H1 (cell line): ENCODE measurements at regions not wholly inside any gene's neighbourhood (a gene's known extent, or its start where the extent isn't known, plus 50 kb on each side); places are given as distances from the start of the nearest gene placed in this dataset.

Experiments used
- CTCF ChIA-PET: fragments of 300-600 bp; sonication (Branson Sonifier 250); formaldehyde crosslinking; loops from one replicate; lab custom pipeline; 2021; ENCODE audit not compliant: partially characterized antibody; lab: Charles Lee
- POLR2A ChIA-PET: fragments of 300-600 bp; sonication (Branson Sonifier 250); formaldehyde crosslinking; loops from one replicate; lab custom pipeline; 2021; ENCODE audit warnings: inconsistent platforms; ENCODE audit not compliant: partially characterized antibody; lab: Charles Lee
- DNase-seq, 2 experiments: peaks; one replicate each; pipeline versions ENCODE4 v3.0.0 to v3.0.0-alpha.2; 2010 to 2022; ENCODE audit warnings: low spot score in 2 of 2, low read depth in 1 of 2, mixed read lengths in 1 of 2
- FAIRE-seq: peaks from 2 replicates; lab custom pipeline; 2011; peaks lifted over from hg19 to GRCh38; lab: Jason Lieb, UNC
- H2AFZ ChIP-seq: 2 replicates; pipeline ENCODE4 v1.8.1; 2012; ENCODE audit warnings: low read length, inconsistent platforms
- H2AK5ac ChIP-seq: 2 replicates; pipeline ENCODE4 v1.6.1; 2013; ENCODE audit warnings: low read depth, low read length
- H2BK120ac ChIP-seq: replicated peaks from 2 replicates; pipeline ENCODE3; 2013; ENCODE audit warnings: low read depth, low read length, inconsistent platforms
- H2BK12ac ChIP-seq: 2 replicates; pipeline ENCODE4 v1.6.1; 2013; ENCODE audit warnings: low read depth, low read length
- H2BK15ac ChIP-seq: 2 replicates; pipeline ENCODE4 v1.6.1; 2013; ENCODE audit warnings: low read length
- H2BK20ac ChIP-seq: 2 replicates; pipeline ENCODE4 v1.6.1; 2013; ENCODE audit warnings: low read length
- H2BK5ac ChIP-seq: 2 replicates; pipeline ENCODE4 v1.6.1; 2013; ENCODE audit warnings: low read depth, low read length
- H3K14ac ChIP-seq: 2 replicates; pipeline ENCODE4 v1.6.1; 2013; ENCODE audit warnings: inconsistent platforms; ENCODE audit not compliant: insufficient read length
- H3K18ac ChIP-seq: 2 replicates; pipeline ENCODE4 v1.6.1; 2013; ENCODE audit warnings: low read length; ENCODE audit errors: extremely low read depth
- H3K23ac ChIP-seq: 2 replicates; pipeline ENCODE4 v1.6.1; 2013; ENCODE audit warnings: inconsistent platforms; ENCODE audit not compliant: insufficient read length
- H3K23me2 ChIP-seq: 2 replicates; pipeline ENCODE4 v1.6.1; 2013; ENCODE audit warnings: low read depth, low read length
- H3K27ac ChIP-seq: 2 replicates; pipeline ENCODE4 v1.6.1; 2011; ENCODE audit warnings: low read depth, low read length, inconsistent platforms
- H3K27me3 ChIP-seq, 4 experiments: replicated peaks in 1 of 4; 1 replicate in 1 of 4; 2 replicates in 3 of 4; pipeline versions ENCODE4 v1.6.1 to v1.8.1; 2011 to 2013; ENCODE audit warnings: low read length in 3 of 4, mild to moderate bottlenecking in 3 of 4, inconsistent platforms in 2 of 4, mixed read lengths in 2 of 4, moderate library complexity in 1 of 4; ENCODE audit not compliant: control insufficient read depth in 3 of 4, insufficient read depth in 3 of 4; ENCODE audit errors: extremely low read depth in 1 of 4
- H3K36me3 ChIP-seq, 4 experiments: 2 replicates each; pipeline versions ENCODE4 v1.6.1 to v1.8.1; 2011 to 2013; ENCODE audit warnings: mild to moderate bottlenecking in 4 of 4, low read length in 3 of 4, moderate library complexity in 2 of 4, control low read depth in 1 of 4, inconsistent platforms in 1 of 4; ENCODE audit not compliant: insufficient read depth in 4 of 4, control insufficient read depth in 2 of 4
- H3K4ac ChIP-seq: replicated peaks from 2 replicates; pipeline ENCODE3; 2013; ENCODE audit warnings: low read length, low read depth, mixed read lengths, inconsistent platforms; ENCODE audit not compliant: insufficient read length
- H3K4me1 ChIP-seq, 4 experiments: replicated peaks in 1 of 4; 1 replicate in 1 of 4; 2 replicates in 3 of 4; pipeline versions ENCODE4 v1.6.1 to v1.8.1; 2011 to 2013; ENCODE audit warnings: low read length in 3 of 4, inconsistent platforms in 2 of 4, mixed read lengths in 1 of 4; ENCODE audit not compliant: insufficient read depth in 4 of 4, control insufficient read depth in 3 of 4
- H3K4me2 ChIP-seq, 2 experiments: 2 replicates each; pipeline versions ENCODE4 v1.6.1 to v1.8.1; 2011 to 2013; ENCODE audit warnings: low read depth in 2 of 2, low read length in 2 of 2, control low read depth in 1 of 2, inconsistent platforms in 1 of 2, mild to moderate bottlenecking in 1 of 2; ENCODE audit not compliant: insufficient read depth in 1 of 2
- H3K4me3 ChIP-seq, 4 experiments: fragments of 200-600, 300-600 bp in 1 of 4; sonication (generic), shearing (Covaris generic), sonication (Bioruptor Twin) in 1 of 4; 2 replicates each; pipeline versions ENCODE4 v1.5.1 to v1.8.1; 2011 to 2016; ENCODE audit warnings: low read length in 4 of 4, low read depth in 3 of 4, control low read depth in 2 of 4, inconsistent platforms in 2 of 4, mild to moderate bottlenecking in 2 of 4, mixed read lengths in 1 of 4, moderate library complexity in 1 of 4; ENCODE audit not compliant: insufficient read depth in 2 of 4; ENCODE audit errors: extremely low read depth in 1 of 4
- H3K56ac ChIP-seq: replicated peaks from 2 replicates; pipeline ENCODE3; 2013; ENCODE audit warnings: low read depth, mild to moderate bottlenecking, mixed read lengths, low read length, inconsistent platforms; ENCODE audit not compliant: insufficient read length
- H3K79me1 ChIP-seq: 2 replicates; pipeline ENCODE4 v1.6.1; 2013; ENCODE audit warnings: low read depth, low read length, control low read depth
- H3K79me2 ChIP-seq, 2 experiments: 2 replicates each; pipeline versions ENCODE4 v1.6.1 to v1.8.1; 2012 to 2013; ENCODE audit warnings: low read length in 2 of 2, mild to moderate bottlenecking in 2 of 2, inconsistent platforms in 1 of 2; ENCODE audit not compliant: insufficient read depth in 2 of 2, control insufficient read depth in 1 of 2
- H3K9ac ChIP-seq, 4 experiments: replicated peaks in 1 of 4; 1 replicate in 1 of 4; 2 replicates in 3 of 4; pipeline versions ENCODE4 v1.6.1 to v1.8.1; 2011 to 2013; ENCODE audit warnings: low read depth in 3 of 4, low read length in 3 of 4, control low read depth in 2 of 4, mild to moderate bottlenecking in 2 of 4, moderate library complexity in 2 of 4, inconsistent platforms in 1 of 4; ENCODE audit errors: extremely low read depth in 1 of 4
- H3K9me3 ChIP-seq, 2 experiments: 2 replicates each; pipeline versions ENCODE4 v1.6.1 to v1.8.1; 2012 to 2013; ENCODE audit warnings: mild to moderate bottlenecking in 2 of 2, moderate library complexity in 2 of 2, control low read depth in 1 of 2, inconsistent platforms in 1 of 2, low read depth in 1 of 2, low read length in 1 of 2, mixed read lengths in 1 of 2; ENCODE audit not compliant: insufficient read depth in 2 of 2
- H4K20me1 ChIP-seq, 2 experiments: replicated peaks in 1 of 2; 2 replicates each; pipeline versions ENCODE3 to v1.8.1; 2011 to 2013; ENCODE audit warnings: inconsistent platforms in 2 of 2, low read length in 2 of 2, mild to moderate bottlenecking in 1 of 2; ENCODE audit not compliant: insufficient read depth in 2 of 2, control insufficient read depth in 1 of 2
- H4K5ac ChIP-seq: 2 replicates; pipeline ENCODE4 v1.6.1; 2013; ENCODE audit warnings: low read length, low read depth, mixed read lengths, inconsistent platforms; ENCODE audit not compliant: insufficient read length
- H4K8ac ChIP-seq: 2 replicates; pipeline ENCODE4 v1.8.0; 2013; ENCODE audit warnings: mild to moderate bottlenecking, moderate library complexity, low read length, inconsistent platforms; ENCODE audit not compliant: insufficient read depth; ENCODE audit errors: extremely low read depth
- H4K91ac ChIP-seq: replicated peaks from 2 replicates; pipeline ENCODE3; 2013; ENCODE audit warnings: low read length, mixed read lengths, inconsistent platforms; ENCODE audit not compliant: insufficient read length
- CEBPB ChIP-seq: IDR thresholded peaks from 2 replicates; pipeline ENCODE4 v1.6.1; 2012; ENCODE audit warnings: low read depth, low read length
- SP2 ChIP-seq: IDR thresholded peaks from 2 replicates; pipeline ENCODE4 v1.6.1; 2012; ENCODE audit warnings: mild to moderate bottlenecking, low read length, inconsistent platforms
- WGBS, 2 experiments: shearing (Covaris generic) in 1 of 2; methylation state at CpG; one replicate each; pipeline versions ENCODE4 v1.1.6 to v1.1.7; 2013 to 2015; ENCODE audit warnings: low lambda C conversion rate in 2 of 2, mixed read lengths in 2 of 2, inconsistent platforms in 1 of 2, low coverage in 1 of 2, missing lambda C conversion rate in 1 of 2; ENCODE audit not compliant: insufficient replicate concordance in 2 of 2, insufficient coverage in 1 of 2, insufficient read length in 1 of 2; ENCODE audit errors: extremely low coverage in 1 of 2, missing lambda C conversion rate in 1 of 2; 5-methylcytosine and 5-hydroxymethylcytosine counted together

DNA sequence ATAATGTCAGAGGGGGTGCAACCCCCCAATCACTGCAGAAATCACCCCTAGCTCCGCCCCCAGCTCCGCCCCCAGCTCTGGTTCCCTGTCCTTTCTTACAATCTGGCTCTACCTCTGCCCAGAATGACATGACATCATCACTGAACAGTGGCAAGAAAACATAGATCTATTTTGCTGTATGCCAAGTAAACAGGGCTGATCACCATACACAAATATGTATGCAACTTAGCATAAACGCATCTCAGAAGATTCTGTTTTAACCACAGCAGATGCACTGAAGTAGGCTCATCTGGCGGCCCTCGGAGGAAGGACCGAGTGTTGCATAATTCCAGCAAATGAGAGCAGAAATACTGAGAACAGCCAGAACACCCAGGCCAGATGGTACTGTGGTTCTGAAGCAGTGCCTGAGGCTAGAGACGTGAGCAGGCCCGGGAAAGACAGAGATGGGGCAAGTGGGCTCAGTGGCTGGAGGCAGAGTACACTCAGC is 293.3 kb upstream of the KLF14 start:
- no peaks in the 10 kb centered on the region for H3K36me3 ChIP-seq
- TF ChIP-seq SP2 (no peak), CEBPB (peak; percentile 69; the same call in 1 of the 2 replicates)
- no peak overlapping the region for H3K14ac ChIP-seq
- no peak overlapping the region for H2BK20ac ChIP-seq
- H3K23ac ChIP-seq: no peak overlapping the region
- no peaks in the 10 kb centered on the region for H3K9me3 ChIP-seq
- POLR2A ChIA-PET: interaction anchor here (1.0 kb wide), 1 partner anchor 11 kb away, joined by 3 read pairs; no protein-coding TSS in a partner anchor
- no peaks in the 10 kb centered on the region for H3K23me2 ChIP-seq
- H3K18ac ChIP-seq: peak overlapping the region; percentile 28; the same call in 1 of the 2 replicates
- no peak overlapping the region for H4K91ac ChIP-seq
- no peak overlapping the region for H2AFZ ChIP-seq
- FAIRE-seq: no peak
- peaks cover 0 to 2% of the 10 kb centered on the region in 2 experiments; a peak in 1 of 4 replicates for H3K79me2 ChIP-seq
- H4K20me1 ChIP-seq: peaks cover 0 to 2% of the 10 kb centered on the region in 2 experiments
- H3K56ac ChIP-seq: no peak overlapping the region
- H3K27me3 ChIP-seq: no peaks in the 10 kb centered on the region
- H2BK120ac ChIP-seq: no peak overlapping the region
- H2BK5ac ChIP-seq: no peak overlapping the region
- H3K4ac ChIP-seq: peak overlapping the region; percentile 22
- no peak for DNase-seq
- H2AK5ac ChIP-seq: no peak overlapping the region
- WGBS, 2 experiments: 91% methylated on average over 8 of the region's 8 CpGs; no CpG with 5 or more reads in 1 of the 2 experiments
- CTCF ChIA-PET: interaction anchor here (0.6 to 2.2 kb wide), 7 partner anchors 10 to 141 kb away, joined by 3 to 7 read pairs (median 3); no protein-coding TSS in a partner anchor
- H3K27ac ChIP-seq: no peak overlapping the region
- no peak overlapping the region for H3K9ac ChIP-seq
- no peak overlapping the region for H3K4me2 ChIP-seq
- H2BK15ac ChIP-seq: no peak overlapping the region
- H4K8ac ChIP-seq: peak overlapping the region; percentile 87; the same call in 1 of the 2 replicates
- H3K4me3 ChIP-seq: no peak overlapping the region
- H3K79me1 ChIP-seq: no peaks in the 10 kb centered on the region; the same call in 1 of the 2 replicates
- no peaks in the 10 kb centered on the region for H3K4me1 ChIP-seq
- H4K5ac ChIP-seq: peak overlapping the region; percentile 26
- no peak overlapping the region for H2BK12ac ChIP-seq
